Glutamatergic neuron (in vitro differentiated cells): ENCODE measurements at regions not wholly inside any gene's neighbourhood (a gene's known extent, or its start where the extent isn't known, plus 50 kb on each side); places are given as distances from the start of the nearest gene placed in this dataset.
A peak's percentile ranks its signal among the peaks of the same experiment; 100 is the strongest.

Source experiments
- DNase-seq: peaks from one replicate; pipeline ENCODE4 v3.0.0; 2022
- H3K27ac Mint-ChIP-seq: one replicate; pipeline ENCODE4 v1.8.0; 2020; ENCODE audit warnings: mild to moderate bottlenecking, mixed read lengths, inconsistent platforms; ENCODE audit not compliant: unreplicated experiment
- H3K27me3 Mint-ChIP-seq: one replicate; pipeline ENCODE4 v1.8.0; 2020; ENCODE audit warnings: mild to moderate bottlenecking, moderate library complexity, mixed read lengths, inconsistent platforms; ENCODE audit not compliant: unreplicated experiment
- H3K36me3 Mint-ChIP-seq: one replicate; pipeline ENCODE4 v1.8.0; 2020; ENCODE audit warnings: mild to moderate bottlenecking, mixed read lengths, inconsistent platforms; ENCODE audit not compliant: unreplicated experiment
- H3K4me1 Mint-ChIP-seq: one replicate; pipeline ENCODE4 v1.8.0; 2020; ENCODE audit warnings: mild to moderate bottlenecking, low read depth, mixed read lengths, inconsistent platforms; ENCODE audit not compliant: unreplicated experiment
- H3K4me3 Mint-ChIP-seq: one replicate; pipeline ENCODE4 v1.8.0; 2020; ENCODE audit warnings: mild to moderate bottlenecking, mixed read lengths, inconsistent platforms; ENCODE audit not compliant: unreplicated experiment
- H3K9me3 Mint-ChIP-seq: one replicate; pipeline ENCODE4 v1.8.0; 2020; ENCODE audit warnings: mild to moderate bottlenecking, moderate library complexity, mixed read lengths, inconsistent platforms; ENCODE audit not compliant: unreplicated experiment
- TF ChIP-seq, protein P1 (sequence below): fragments of 200-600 bp; sonication (generic); IDR thresholded peaks from one replicate; pipeline ENCODE4 v1.5.0; 2021; ENCODE audit not compliant: partially characterized antibody, unreplicated experiment

DNA sequence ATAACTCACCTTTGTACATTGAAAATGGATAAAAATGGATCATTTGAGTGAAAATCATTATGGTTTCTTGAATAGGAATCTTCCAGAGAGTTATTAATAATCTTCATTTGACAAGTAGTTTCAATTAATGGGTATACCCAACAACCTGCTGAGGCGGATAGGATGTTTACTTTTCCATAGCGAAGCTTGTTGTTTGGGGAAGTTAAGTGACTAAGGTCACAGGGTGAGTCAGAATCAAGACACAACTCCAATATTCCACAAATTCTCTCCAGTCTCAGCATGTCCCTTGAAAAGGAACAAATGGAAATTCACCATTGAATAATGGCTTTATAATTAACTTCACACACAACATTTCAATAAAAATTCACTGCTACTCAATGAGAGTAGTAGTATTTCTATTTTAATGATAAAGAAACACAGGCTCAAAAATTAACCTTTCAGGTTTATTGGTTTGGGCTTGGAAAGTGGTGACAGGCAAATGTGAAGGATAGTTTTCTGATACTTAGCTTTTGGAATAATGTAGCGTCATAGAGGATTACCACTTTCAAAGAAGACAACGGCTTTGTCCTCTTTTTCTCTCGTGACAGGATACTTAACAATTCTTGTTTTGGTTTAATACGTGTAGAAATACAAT lies 211.3 kb downstream of the GPD2 start:
- no peak overlapping the region for H3K27ac Mint-ChIP-seq
- H3K36me3 Mint-ChIP-seq: no peaks in the 10 kb centered on the region
- H3K4me3 Mint-ChIP-seq: no peak overlapping the region

DNA sequence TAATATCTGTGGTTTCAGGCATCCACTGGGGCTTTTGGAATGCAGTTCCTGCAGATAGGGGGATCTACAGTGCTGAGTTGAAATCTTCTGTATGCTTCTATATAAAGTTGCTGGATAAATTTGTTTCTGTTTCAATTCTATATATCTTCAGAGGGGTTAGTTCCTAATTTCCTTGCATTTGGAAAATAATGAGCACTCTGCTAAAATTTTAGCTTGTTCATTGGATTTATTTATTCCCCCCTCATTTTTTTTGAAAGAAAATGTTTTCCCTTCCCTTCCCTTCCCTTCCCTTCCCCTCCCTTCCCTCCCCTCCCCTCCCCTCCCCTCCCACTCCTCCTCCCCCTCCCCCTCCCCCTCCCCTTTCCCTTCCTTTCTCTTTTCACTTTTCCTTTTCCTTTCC lies 212.3 kb downstream of the GPD2 start:
- no peaks in the 10 kb centered on the region for H3K36me3 Mint-ChIP-seq
- no peak overlapping the region for H3K4me3 Mint-ChIP-seq
- no peaks in the 10 kb centered on the region for H3K9me3 Mint-ChIP-seq
- no peak overlapping the region for H3K27ac Mint-ChIP-seq
- DNase-seq: no peak
- TF ChIP-seq, protein P1, sequence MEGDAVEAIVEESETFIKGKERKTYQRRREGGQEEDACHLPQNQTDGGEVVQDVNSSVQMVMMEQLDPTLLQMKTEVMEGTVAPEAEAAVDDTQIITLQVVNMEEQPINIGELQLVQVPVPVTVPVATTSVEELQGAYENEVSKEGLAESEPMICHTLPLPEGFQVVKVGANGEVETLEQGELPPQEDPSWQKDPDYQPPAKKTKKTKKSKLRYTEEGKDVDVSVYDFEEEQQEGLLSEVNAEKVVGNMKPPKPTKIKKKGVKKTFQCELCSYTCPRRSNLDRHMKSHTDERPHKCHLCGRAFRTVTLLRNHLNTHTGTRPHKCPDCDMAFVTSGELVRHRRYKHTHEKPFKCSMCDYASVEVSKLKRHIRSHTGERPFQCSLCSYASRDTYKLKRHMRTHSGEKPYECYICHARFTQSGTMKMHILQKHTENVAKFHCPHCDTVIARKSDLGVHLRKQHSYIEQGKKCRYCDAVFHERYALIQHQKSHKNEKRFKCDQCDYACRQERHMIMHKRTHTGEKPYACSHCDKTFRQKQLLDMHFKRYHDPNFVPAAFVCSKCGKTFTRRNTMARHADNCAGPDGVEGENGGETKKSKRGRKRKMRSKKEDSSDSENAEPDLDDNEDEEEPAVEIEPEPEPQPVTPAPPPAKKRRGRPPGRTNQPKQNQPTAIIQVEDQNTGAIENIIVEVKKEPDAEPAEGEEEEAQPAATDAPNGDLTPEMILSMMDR: no peak
- H3K4me1 Mint-ChIP-seq: peaks cover 8% of the 10 kb centered on the region
- H3K27me3 Mint-ChIP-seq: peaks cover 4% of the 10 kb centered on the region

More for the DNA sequence above, 211.3 kb downstream of the GPD2 start:
- Mint-ChIP-seq H3K27me3 (peaks cover 1% of the 10 kb centered on the region), H3K9me3 (no peaks in the 10 kb centered on the region), H3K4me1 (peaks cover 4% of the 10 kb centered on the region)
- TF ChIP-seq, protein P1: no peak
- DNase-seq: no peak

DNA sequence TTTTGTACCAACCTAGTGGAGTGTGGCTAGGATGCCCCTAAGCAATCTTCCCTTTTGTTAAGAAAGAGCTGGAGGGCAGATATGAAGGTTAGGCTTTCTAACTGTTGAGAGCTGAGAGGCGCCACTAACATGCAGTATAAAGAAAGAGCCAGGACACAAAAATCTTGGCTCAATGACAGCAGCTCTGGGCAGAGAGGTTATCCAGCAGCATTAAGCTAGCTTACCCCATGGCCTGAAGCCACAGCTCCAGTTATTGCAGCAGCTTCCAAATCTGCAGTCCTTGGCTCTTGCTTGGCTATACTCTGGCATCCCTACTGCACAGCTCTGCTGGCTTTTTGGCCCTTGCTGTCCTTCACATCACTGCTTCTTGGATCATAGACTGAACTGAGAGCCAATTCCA lies 213.4 kb downstream of the GPD2 start:
- Mint-ChIP-seq H3K27ac (no peak overlapping the region), H3K36me3 (no peaks in the 10 kb centered on the region), H3K4me3 (no peak overlapping the region), H3K27me3 (peaks cover 4% of the 10 kb centered on the region), H3K4me1 (peaks cover 8% of the 10 kb centered on the region), H3K9me3 (no peaks in the 10 kb centered on the region)
- no peak for DNase-seq
- TF ChIP-seq, protein P1: no peak

DNA sequence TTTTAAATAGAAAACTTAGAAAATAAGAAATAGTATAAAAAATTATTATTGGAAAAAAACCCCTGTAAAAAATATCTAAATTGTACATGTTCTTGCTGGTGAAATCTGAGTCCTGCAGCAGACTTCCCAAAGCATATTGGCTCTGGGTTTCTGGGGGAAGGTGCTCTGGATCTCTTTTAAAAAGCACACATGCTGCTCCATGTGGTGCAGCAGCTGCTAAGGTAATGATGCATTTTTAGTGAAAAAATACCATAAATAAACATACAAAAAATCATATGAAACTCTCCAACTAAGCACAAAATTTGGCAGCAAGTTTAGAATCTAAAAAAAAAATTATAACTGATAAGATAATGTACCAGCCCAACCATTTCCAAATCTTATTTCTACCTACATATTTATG lies 216.5 kb downstream of the GPD2 start:
- Mint-ChIP-seq H3K4me1 (peaks cover 8% of the 10 kb centered on the region), H3K9me3 (no peaks in the 10 kb centered on the region), H3K27ac (peak overlapping the region; percentile 39), H3K4me3 (no peak overlapping the region), H3K27me3 (peaks cover 4% of the 10 kb centered on the region), H3K36me3 (no peaks in the 10 kb centered on the region)
- TF ChIP-seq, protein P1: no peak
- DNase-seq: no peak

DNA sequence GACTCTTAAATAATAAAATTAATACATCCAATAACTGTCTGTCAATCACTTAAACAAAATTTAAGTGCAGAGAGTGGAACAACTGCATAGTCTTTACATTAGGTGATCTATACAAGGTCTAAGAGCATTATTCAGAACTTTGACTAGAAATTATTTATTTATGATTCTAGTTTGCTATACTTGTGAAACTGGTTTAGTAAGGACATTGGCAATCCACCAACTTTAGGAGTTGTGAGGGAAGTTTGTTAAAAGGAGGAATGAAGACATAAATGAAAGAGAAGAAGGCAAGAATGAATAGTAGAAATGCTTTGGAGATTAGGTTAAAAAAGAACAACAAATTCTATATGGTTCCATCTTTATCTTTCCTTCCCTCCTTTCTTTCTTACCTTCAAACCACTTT lies 217.5 kb downstream of the GPD2 start:
- H3K27ac Mint-ChIP-seq: no peak overlapping the region
- TF ChIP-seq, protein P1: no peak
- H3K4me3 Mint-ChIP-seq: no peak overlapping the region
- peaks cover 4% of the 10 kb centered on the region for H3K27me3 Mint-ChIP-seq
- no peaks in the 10 kb centered on the region for H3K36me3 Mint-ChIP-seq
- no peaks in the 10 kb centered on the region for H3K9me3 Mint-ChIP-seq
- peaks cover 8% of the 10 kb centered on the region for H3K4me1 Mint-ChIP-seq
- no peak for DNase-seq
